GM18511 (cell line): ENCODE measurements at regions not wholly inside any gene's neighbourhood (a gene's known extent, or its start where the extent isn't known, plus 50 kb on each side); places are given as distances from the start of the nearest gene placed in this dataset.
"Not testable (repeated sequence)": the region's sequence is repeated elsewhere in the genome, so short reads cannot be mapped to it uniquely, and the experiment has no call there.

ENCODE experiments used
- ATAC-seq: cut with Tn5 transposase; IDR thresholded peaks from one replicate; pipeline ENCODE4 v1.9.1; 2021; ENCODE audit warnings: mild to moderate bottlenecking, moderate library complexity; ENCODE audit not compliant: unreplicated experiment

DNA sequence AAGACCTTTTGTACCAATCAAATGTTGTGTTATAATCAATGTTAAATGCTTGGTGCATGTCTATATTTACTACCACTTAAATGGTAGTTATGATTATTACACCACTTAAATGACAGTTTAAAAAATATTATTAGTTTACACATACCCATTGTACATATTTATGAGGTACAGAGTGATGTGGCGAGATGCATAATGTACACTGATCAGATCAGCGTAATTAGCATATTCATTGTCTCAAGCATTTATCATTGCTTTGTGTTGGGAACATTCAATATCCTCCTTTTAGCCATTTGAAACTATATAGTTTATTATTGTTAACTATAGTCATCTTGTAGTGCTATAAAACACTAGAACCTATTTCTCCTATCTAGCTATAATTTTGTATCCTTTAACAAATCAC is 434.4 kb upstream of the ACTBL2 start:
- no peak for ATAC-seq

DNA sequence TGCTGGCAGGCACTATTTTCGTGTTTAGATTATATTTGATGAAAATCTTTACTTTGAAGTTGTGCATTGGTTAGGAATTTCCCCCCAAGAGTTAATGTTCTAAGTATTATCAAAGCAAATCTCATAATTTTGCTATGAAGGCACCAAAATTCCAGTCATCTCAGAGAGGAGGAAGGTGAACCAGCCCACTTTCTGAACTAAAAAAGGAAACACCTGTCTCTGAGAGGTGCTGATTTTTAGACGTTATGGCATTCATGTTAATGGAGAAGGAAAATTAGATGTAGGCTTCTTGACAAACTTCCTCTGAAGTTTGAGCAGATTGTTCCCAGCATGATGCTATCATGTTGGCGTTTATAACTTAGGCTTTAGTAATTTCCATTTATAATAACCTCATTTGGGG is 432.9 kb upstream of the ACTBL2 start:
- no peak for ATAC-seq

DNA sequence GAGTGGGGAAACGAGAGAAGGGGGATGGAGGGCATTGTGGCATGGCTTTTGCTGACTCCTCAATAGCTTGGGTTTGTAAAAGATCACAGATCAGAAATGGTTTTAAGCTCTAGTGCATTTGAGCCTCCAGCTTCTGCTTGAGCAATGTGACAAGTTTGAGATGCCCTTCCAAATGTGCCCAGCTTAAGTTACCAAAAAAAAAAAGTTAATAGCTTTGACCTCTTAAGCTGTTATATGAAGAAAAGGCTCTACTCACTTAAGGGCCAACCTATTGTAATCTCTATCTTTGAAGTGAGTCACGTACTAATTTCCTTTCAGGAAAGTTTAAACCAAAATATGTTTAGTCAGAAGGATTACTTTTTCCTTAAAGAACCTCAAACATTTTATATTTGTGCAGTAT is 428.8 kb upstream of the ACTBL2 start:
- ATAC-seq = no peak

GRCh38 chr5:57906671-57907070 is 424.1 kb upstream of the ACTBL2 start:
- no peak for ATAC-seq

DNA sequence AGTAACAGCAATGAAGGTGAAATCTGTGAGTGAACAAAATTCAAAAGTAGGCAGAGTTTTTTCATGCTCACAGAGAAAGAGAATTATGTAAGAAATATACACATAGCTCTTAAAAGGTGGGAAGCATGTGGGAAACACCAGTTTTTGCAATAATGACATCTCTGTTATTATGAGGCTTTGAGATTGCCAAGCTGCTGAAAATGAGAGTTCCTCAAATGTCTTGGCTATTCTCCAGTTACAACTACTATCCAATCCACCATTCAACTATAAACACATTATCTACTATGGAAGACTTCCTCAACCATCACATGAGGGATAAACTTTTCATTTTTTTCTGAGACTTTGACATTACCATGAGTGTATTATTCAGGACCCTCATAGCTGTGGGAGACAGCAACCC is 420.8 kb upstream of the ACTBL2 start:
- no peak for ATAC-seq

- no peak for ATAC-seq
Observed at GRCh38 chr5:57902095-57902494, 419.5 kb upstream of the ACTBL2 start.

DNA sequence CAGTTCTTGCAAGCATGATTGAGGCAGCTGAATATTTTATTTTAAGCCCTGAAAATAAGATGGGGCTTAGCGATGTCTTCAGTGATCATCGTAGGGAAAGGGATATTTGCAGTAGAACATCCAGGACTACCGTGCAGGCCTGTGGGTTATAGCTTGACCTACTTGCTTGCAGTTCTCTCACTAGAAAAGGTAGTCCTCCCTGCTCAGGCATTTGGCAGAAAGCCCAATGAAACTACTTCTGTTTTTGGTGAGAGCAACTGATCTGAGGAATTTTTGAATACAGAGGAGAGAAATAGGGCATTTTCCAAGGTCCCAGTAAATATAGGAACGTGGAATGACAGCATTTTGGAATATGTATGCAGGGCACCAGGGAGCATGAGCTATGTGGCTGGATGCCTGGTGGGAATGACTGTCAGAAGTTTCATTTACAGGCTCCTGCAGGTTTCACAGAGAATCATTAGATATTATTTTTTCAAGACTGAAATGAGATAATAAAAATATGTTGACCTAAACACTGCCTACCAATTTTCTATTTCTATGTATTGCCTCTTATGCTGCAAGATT is 417.9 kb upstream of the ACTBL2 start:
- no peak for ATAC-seq

DNA sequence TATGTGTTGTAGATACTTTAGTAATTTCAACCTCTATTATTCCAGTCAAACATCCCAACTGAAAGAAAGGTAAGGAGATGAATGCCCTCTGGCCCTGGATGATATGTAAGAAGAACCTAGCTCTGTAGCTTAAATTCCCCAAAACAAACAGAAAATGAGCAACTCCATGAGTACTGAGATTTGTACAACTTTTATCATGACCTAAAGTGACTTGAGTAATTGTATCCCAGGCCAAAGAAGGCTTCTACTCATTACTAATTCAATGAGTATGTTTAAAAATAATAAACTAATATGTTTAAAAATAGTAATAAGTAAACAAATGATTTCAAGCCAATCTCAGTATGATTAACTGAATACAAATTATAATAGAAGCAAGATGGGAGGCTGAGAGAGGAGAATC is 414.0 kb upstream of the ACTBL2 start:
- ATAC-seq = no peak

DNA sequence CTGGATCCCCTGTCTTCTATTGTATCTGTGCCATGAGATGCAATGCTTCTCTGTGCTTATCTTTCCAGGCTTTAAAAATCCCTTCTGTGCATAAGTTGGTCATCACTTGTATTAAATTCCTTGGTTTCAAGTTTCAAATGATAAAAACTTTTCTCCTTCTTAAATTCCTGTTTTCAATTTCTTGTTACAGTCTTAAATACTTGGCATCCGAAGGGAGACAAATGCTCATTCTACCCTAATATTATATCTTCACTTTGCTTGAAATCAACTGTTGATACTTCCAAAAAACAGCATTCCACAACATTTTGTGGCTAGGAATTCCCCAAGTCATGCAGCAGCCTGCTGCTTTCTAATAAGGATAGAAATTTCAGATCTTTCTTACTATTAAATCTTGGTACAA is 413.2 kb upstream of the ACTBL2 start:
- ATAC-seq = no peak

DNA sequence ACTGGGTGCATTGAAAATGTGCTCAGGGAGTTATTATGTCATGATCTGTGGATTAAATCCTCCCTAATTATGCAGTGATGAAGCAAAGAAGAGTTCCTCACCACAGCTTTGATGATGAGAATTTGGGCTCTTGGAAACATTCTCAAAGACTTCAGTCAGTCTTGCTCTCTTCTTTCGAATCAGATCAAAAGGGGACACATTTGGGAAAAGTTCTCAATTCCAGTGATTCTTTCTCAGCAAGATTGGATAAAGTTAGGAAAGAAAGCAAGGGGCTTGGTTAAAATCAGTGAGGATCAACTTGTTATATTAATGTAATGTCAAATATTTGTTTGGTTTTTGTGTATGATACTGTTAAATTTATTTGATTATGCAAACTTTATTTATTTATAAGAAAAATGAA is 411.3 kb upstream of the ACTBL2 start:
- no peak for ATAC-seq

GRCh38 chr5:57891443-57891842 is 408.8 kb upstream of the ACTBL2 start:
- ATAC-seq = no peak

GRCh38 chr5:57889558-57889957 is 406.9 kb upstream of the ACTBL2 start:
- ATAC-seq = no peak

DNA sequence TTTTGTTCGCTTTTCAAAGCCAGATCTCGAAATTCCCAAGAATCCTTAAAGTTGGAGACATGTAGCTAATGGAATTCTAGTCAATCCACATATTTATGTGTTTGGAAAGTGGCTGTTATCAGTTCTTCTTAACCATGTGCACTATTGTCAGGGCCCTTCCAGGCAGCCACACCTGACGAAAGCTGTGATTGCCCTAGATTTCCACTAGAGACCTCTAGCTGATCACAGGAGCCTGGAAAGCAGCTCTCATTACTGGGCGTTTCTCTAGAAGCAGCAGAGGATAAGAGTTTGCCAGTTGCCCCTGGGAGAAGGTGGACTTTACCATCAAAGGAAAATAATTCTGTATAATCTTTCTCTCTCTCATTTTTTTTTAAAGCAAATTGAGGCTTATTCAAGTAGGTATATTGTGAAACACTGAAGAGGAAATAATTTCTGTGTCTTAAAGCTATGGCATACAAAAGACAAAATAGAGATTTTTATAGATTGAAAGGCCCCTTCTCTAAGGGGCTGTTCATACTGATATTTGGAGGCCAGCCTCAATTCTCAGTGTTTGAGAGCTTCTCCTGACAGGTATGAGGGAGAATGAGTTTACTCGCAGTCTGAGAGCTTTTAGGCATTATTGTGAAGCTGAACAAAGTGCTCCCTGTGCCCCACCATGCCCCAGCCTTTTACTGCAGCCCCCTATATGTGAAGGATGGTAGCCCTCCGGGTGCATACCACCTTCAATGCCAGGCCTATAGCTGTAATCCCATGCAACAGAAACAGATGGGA is 405.4 kb upstream of the ACTBL2 start:
- ATAC-seq = no peak

GRCh38 chr5:57884346-57885102 is 401.9 kb upstream of the ACTBL2 start:
- ATAC-seq = no peak

DNA sequence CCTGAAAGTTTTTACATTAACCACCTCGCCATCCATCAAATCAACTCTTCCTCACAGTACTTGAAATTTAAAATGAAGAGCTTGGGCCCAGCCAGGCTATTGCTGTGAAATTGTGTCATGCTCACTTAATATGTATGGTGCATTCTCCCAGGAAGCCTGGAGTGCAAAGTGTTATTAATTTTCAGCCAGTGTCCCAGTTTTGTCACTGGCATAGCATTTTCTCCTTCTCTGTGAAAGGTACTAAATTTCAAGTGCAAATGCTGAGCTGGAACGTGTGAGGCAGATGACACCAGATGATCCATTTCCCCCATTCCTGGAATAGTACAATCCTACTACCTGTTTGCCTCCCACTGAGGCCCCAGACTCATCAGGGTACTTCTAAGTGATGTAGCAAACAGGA is 397.6 kb upstream of the ACTBL2 start:
- ATAC-seq = no peak

GRCh38 chr5:57878301-57878722 is 395.7 kb upstream of the ACTBL2 start:
- no peak for ATAC-seq

DNA sequence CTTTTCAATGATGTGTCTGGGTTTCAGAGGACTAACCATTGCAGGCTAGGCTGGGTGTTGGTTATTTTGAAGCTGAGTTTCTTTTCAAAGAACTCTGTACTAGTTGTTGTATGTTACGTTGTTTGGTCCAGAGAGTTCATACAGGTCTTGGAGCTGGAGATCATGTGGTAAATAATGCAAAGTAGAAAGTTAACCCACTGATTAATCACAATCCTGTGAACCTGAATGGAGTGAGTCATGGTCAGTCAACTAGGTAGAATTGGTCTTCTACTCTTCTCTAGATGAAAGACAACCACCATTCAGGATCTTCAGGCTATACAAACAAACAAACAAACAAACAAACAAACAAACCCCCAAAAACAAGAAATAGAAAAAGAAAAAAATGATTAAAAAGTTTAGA is 388.9 kb upstream of the ACTBL2 start:
- no peak for ATAC-seq

GRCh38 chr5:57870267-57870666 is 387.7 kb upstream of the ACTBL2 start:
- ATAC-seq = not testable (repeated sequence)

DNA sequence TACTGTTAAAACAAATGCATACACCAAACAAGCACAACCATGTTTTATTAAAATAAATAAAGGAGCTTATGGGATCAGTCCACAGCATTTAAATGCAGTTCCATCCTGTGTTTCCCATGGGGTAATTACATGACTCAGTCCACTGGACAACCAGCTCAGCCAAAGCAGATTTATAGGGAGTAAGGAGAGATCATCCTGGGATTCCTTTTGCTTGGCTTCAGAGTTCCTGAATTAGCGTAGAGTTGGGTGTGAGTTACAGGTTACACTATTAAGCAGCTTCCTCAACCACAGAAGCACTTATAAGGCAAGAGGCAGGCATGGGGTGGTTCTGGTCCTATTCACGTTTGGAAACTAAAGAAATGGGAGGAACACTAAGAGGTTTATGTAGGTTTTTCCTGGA is 381.1 kb upstream of the ACTBL2 start:
- no peak for ATAC-seq

GRCh38 chr5:57862942-57863341 is 380.3 kb upstream of the ACTBL2 start:
- no peak for ATAC-seq

GRCh38 chr5:57862471-57862911 is 379.9 kb upstream of the ACTBL2 start:
- ATAC-seq = no peak

DNA sequence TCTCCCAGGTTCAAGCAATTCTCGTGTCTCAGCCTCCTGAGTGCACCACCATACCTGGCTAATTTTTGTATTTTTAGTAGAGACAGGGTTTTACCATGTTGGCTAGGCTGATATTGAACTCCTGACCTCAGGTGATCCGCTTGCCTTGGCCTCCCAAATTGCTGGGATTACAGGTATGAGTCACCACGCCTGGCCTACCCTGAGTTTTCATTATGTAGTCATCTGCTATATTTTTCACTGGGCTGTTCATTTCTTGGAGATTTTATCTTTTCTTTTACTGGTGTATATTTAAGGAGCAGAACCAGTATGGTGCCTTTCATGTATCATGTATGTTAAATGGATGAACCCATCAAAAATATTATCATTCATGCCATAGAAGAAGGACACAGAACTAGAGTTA is 377.0 kb upstream of the ACTBL2 start:
- ATAC-seq = no peak
